GM21619 (cell line): ENCODE measurements at regions not wholly inside any gene's neighbourhood (a gene's known extent, or its start where the extent isn't known, plus 50 kb on each side); places are given as distances from the start of the nearest gene placed in this dataset.
A peak's percentile ranks its signal among the peaks of the same experiment; 100 is the strongest.
"Not testable (repeated sequence)": the region's sequence is repeated elsewhere in the genome, so short reads cannot be mapped to it uniquely, and the experiment has no call there.

ENCODE experiments used
- ATAC-seq: cut with Tn5 transposase; IDR thresholded peaks from one replicate; pipeline ENCODE4 v1.9.1; 2021; ENCODE audit not compliant: unreplicated experiment

DNA sequence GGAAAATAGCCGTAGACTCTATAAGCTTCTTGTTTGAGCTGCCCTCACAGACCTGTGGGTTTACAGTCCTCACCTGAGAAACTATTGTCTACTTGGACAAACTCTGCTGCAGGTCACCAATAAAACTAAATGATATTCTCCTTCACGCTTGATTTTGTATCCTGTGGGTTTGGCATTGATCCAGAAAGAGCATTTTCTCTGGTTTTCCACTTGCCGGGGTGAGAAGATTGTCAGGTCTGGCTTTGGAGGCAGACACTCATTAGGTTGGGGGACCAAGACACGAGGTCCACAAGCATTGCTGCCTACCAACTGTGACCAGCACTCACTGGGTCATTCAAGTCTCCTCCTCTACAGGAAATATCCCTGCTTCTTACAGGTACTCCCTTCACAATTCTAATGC is 68.5 kb downstream of the CDC14C start:
- no peak for ATAC-seq

DNA sequence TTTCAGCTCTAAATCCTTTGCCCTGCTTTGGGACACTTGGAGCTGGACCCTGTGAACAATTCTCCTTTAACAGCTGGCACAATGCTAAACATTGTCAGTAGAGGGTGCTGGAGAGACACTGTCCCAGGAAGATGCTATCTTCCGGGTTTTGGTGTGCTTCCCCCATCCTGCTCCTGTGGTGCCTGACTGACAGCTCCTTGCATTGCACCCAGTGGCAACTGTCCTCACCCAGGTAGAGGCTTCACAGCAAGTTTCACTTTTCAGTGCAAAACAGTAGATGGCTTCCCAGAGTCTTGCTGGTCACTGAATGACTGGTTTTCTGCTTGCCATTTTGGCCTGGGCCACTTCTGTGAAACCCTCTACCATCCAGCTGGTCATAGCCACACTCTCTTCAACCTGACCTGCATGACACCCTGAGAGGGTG is 77.3 kb downstream of the CDC14C start:
- peak; percentile 97 for ATAC-seq

DNA sequence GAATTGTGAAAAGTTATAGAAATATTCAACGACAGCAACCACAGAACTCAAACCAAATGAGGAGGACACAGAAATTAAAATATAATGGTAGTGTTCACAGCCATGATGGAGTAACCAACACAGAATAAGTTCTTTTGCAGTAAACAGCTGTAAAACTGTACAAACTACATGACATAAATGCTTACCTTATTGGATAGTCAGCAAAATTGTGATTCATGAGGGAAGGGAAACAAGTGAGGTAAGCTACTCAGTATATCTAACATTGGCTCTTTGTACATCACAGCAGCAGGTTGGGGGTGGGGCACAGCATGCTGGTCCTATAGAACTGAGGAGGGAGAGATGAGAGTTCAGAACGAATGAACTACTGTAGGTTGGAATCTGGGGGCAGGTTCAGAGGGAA is 86.4 kb downstream of the CDC14C start:
- no peak for ATAC-seq

DNA sequence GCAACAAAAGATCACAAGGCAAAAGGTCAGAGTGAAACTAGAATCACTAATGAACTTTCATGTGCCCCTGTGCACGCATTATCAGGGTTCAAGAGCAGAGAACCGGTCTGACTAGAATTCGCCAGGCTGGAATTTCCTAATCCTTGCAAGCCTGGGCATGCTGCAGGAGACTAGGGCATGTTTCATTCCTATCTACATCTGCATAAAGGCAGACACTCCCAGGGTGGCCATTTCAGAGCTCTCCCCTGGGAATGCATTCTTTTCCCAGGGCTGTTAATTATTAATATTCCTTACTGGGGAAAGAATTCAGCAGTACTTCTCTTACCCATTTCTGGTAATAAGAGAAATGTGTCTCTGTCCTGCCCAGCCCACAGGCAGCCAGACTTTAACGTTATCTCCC is 90.5 kb downstream of the CDC14C start:
- ATAC-seq, result no peak

DNA sequence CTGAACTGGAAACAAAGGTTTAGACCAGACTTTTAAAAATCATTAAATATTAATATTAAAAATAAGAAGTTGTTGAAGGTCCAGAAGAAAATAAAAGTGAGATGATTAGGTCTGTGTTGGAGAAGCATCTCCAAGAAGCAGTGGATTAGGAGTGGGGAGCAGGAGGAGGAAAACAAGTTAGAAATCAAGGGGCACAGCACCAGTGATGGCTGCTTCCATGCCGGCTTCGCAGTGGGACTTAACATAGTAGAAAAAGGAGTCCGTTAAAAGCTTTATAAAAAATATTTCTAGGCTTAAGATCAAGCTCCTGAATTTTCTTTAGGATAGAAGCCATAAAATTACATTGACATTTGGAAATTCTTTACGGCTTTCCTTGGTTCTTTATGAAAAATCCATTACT is 95.8 kb downstream of the CDC14C start:
- no peak for ATAC-seq

GRCh38 chr7:49022448-49022847 is 98.1 kb downstream of the CDC14C start:
- no peak for ATAC-seq

- ATAC-seq, result no peak
Measured at GRCh38 chr7:49023345-49024328, 99.3 kb downstream of the CDC14C start.

- ATAC-seq, result no peak
Measured at GRCh38 chr7:49030221-49030620, 105.9 kb downstream of the CDC14C start.

DNA sequence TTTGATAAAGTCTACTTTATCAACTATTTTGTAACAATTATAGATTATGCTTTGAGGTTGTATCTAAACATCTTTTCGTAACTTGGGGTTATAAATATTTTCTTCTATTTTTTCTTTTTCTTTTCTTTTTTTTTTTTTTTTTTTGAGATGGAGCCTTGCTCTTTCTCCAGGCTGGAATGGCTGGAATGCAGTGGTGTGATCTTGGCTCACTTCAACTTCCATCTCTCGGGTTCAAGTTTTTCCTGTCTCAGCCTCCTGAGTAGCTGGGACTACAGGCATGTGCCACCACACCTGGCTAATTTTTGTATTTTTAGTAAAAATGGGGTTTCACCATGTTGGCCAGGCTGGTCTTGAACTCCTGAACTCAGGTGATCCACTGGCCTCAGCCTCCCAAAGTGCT is 108.8 kb downstream of the CDC14C start:
- ATAC-seq, result not testable (repeated sequence)

DNA sequence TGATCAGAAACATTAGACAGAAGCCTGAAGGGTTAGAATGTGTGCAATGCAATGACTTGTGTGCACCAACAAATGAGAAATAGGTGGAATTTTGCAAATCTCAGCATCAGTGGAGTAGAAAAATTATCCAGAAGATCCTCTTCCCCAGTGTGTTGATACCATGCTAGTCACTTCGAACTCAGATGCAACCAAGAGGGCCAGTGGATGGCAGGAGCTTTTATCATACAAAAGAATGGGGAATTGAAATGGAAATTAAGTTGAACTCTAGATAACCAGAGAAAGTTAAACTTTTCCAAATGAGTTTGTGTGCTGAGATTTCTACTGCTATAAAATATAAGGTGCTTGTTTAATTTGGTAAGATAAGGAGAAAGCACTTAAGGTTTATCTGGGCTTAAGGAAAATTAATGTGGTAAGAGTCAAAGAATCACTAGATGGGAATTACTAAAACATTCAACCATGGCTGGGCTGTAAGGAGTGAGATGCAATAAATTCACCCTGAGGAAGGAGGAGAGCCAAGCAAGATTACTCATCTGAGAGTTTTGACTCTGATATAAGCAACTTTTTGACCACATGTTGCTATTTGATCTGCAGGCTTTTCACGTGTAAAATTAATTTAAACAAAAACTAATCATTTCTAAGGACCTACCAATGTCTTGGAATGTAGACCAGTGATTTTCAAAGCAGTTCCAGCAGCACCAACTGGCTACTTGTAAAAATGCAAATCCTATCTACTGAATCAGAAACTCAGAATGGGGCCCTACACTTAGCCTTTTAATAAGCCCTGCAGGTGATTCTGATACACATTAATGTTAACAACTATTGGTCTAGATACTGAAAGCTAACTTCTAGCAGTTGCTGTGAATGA is 113.2 kb downstream of the CDC14C start:
- ATAC-seq, result no peak

- ATAC-seq, result no peak
Measured at GRCh38 chr7:49038821-49039358, 114.5 kb downstream of the CDC14C start.

DNA sequence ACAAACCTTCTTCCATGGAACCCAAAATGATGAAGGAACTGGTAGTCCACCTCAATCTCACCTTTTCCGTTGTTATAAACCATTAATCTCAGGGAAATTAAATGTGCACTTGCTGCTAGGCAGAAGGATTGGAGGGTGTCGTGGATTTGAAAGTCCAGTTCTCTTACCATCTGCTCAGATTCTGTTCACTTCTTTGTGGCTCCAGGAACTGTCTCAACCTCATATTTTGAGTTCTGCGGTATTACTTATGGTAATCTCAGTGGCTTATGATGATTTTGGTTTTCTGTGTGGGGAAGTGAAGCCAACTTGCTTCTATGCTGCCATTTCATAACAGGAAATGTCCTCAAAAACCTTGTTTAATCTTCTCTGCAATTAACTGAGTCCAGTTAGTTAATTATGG is 136.4 kb downstream of the CDC14C start:
- ATAC-seq, result no peak

GRCh38 chr7:49074538-49074937 is 150.2 kb downstream of the CDC14C start:
- no peak for ATAC-seq

GRCh38 chr7:49080896-49081475 is 156.6 kb downstream of the CDC14C start:
- ATAC-seq, result no peak

DNA sequence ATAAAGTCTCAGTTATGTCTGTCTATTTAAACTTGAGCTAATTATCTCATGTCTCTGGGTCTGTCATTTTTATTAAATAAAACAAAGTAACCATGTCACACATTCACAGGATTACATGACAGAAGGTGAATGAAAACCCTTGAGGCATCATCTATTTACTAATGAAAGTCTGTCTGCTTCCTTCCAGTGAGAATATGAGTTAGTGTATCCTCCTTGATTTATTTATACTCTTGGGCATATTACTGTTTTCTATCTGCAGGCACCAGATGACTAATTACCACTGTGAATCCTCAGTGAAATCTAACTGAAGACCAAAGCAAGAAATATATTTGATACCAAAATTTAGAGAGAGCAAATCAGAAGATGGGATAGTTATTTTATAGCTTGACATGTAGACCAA is 163.7 kb downstream of the CDC14C start:
- ATAC-seq, result no peak

DNA sequence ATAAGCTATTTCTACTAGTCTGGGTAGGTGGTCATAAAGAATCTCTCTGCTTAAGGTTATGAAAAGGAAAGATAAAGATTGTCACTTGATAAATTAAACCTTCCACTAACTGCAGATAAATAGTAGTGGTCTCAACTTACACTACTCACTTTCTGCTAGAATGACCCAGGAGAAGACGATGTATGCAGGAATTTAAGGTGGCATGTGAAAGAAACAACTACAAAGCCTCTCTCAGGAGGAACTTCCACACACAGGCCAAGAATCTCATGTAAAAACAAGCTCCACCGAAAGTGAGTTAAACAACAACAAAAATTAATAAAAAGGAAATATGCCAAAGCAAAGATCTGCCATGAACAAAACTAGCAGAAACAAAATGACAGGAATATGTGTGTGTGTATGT is 165.4 kb downstream of the CDC14C start:
- no peak for ATAC-seq

DNA sequence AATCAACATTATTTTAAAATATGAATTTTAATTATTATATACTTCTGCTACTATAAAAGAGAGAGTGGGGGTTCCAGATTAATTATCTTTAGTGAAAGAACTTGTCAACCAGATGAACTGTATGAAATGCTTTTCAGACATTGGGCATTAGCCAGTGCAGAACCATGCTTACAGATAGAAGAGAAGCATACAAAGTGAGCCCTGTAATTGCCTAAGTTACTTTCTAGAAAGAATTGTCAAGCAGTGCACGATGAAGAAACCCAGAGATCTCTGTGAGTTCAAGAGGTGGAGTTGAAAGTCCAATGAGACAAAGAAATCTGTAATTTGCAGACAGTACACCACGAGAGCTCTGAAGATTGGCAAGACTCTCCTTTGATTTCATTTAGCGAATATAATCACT is 166.7 kb downstream of the CDC14C start:
- no peak for ATAC-seq

GRCh38 chr7:49091519-49091918 is 167.2 kb downstream of the CDC14C start:
- ATAC-seq, result no peak

DNA sequence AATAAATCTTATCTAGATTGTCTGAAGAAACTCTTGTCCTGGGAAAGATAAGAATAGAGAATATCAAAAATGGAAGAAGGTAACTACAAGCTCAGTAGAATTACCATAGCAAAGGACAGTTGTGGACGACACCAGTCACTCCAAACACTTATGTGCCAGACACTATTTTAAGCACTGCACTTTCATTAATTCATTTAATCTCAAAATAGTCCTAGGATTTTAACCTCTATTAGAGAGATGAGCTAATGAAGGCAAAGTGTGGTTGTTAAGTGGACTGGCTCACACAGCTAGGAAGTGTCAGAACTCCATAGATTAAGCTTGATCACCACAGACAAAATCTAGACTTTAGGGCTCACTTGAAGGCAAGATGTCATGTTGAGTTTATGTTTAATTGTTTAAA is 168.9 kb downstream of the CDC14C start:
- no peak for ATAC-seq

GRCh38 chr7:49094866-49095265 is 170.5 kb downstream of the CDC14C start:
- ATAC-seq, result no peak
